Endothelial cell of umbilical vein (primary cell): ENCODE measurements at regions not wholly inside any gene's neighbourhood (a gene's known extent, or its start where the extent isn't known, plus 50 kb on each side); places are given as distances from the start of the nearest gene placed in this dataset.

Source experiments
- BruUV-seq: library from RNA; stranded (reverse); fragments of 400-500 nt; replicated peaks from 2 replicates; lab custom pipeline; 2021; lab: Mats Ljungman, UMichigan
- CTCF ChIA-PET: fragments of 300-600, 350-600 bp; sonication (Branson Sonifier 250); formaldehyde crosslinking; loops from one replicate; lab custom pipeline; 2021; ENCODE audit warnings: antibody characterized with exemption, inconsistent platforms; lab: Charles Lee
- POLR2A ChIA-PET: fragments of 300-600, 350-600 bp; sonication (Branson Sonifier 250); formaldehyde crosslinking; loops from one replicate; lab custom pipeline; 2021; ENCODE audit warnings: antibody characterized with exemption, inconsistent platforms; lab: Charles Lee
- DNase-seq: peaks from one replicate; pipeline ENCODE4 v3.0.0-alpha.2; 2011; ENCODE audit warnings: low read depth, low spot score
- FAIRE-seq: peaks from 2 replicates; lab custom pipeline; 2011; peaks lifted over from hg19 to GRCh38; lab: Jason Lieb, UNC
- H2AFZ ChIP-seq: 2 replicates; pipeline ENCODE4 v1.6.0; 2012; ENCODE audit warnings: low read depth, low read length, control low read depth, inconsistent platforms
- H3K27ac ChIP-seq: 2 replicates; pipeline ENCODE4 v1.5.1; 2011; ENCODE audit warnings: low read depth, mild to moderate bottlenecking, control low read depth, low read length, moderate library complexity; ENCODE audit not compliant: insufficient read depth
- H3K27me3 ChIP-seq, 2 experiments: 2 replicates each; pipeline versions ENCODE4 v1.6.0 to v1.6.1; 2011; ENCODE audit warnings: low read length in 2 of 2, mixed read lengths in 1 of 2; ENCODE audit not compliant: control insufficient read depth in 2 of 2, insufficient read depth in 2 of 2
- H3K36me3 ChIP-seq, 2 experiments: 2 replicates in 1 of 2; 3 replicates in 1 of 2; pipeline ENCODE4 v1.5.1; 2011; ENCODE audit warnings: low read length in 2 of 2, mild to moderate bottlenecking in 1 of 2, moderate library complexity in 1 of 2; ENCODE audit not compliant: control insufficient read depth in 2 of 2, insufficient read depth in 2 of 2; ENCODE audit errors: extremely low read depth in 1 of 2
- H3K4me1 ChIP-seq: 3 replicates; pipeline ENCODE4 v1.5.1; 2011; ENCODE audit warnings: mild to moderate bottlenecking, low read length; ENCODE audit not compliant: control insufficient read depth, insufficient read depth; ENCODE audit errors: extremely low read depth
- H3K4me2 ChIP-seq: 2 replicates; pipeline ENCODE4 v1.6.1; 2011; ENCODE audit warnings: low read length, control low read depth, mixed read lengths; ENCODE audit not compliant: insufficient read depth
- H3K4me3 ChIP-seq, 3 experiments: fragments of 200-600 bp in 1 of 3; sonication (generic), shearing (Covaris generic) in 1 of 3; replicated peaks in 1 of 3; 2 replicates each; pipeline ENCODE4 v1.5.1; 2011 to 2016; ENCODE audit warnings: control low read depth in 3 of 3, low read length in 3 of 3, mild to moderate bottlenecking in 2 of 3, inconsistent platforms in 1 of 3, low read depth in 1 of 3, moderate library complexity in 1 of 3; ENCODE audit not compliant: insufficient read depth in 1 of 3
- H3K79me2 ChIP-seq: 2 replicates; pipeline ENCODE4 v1.6.0; 2012; ENCODE audit warnings: low read length, inconsistent platforms; ENCODE audit not compliant: control insufficient read depth, insufficient read depth
- H3K9ac ChIP-seq: replicated peaks from 2 replicates; pipeline ENCODE3; 2011; ENCODE audit warnings: low read length, control low read depth; ENCODE audit not compliant: insufficient read depth; ENCODE audit errors: extremely low read depth
- H3K9me1 ChIP-seq: replicated peaks from 3 replicates; pipeline ENCODE4 v1.6.0; 2011; ENCODE audit warnings: mild to moderate bottlenecking, low read length; ENCODE audit not compliant: control insufficient read depth, insufficient read depth; ENCODE audit errors: extremely low read depth
- H3K9me3 ChIP-seq: replicated peaks from 2 replicates; pipeline ENCODE4 v1.5.1; 2012; ENCODE audit warnings: low read length, inconsistent platforms; ENCODE audit not compliant: control insufficient read depth, insufficient read depth
- H4K20me1 ChIP-seq: replicated peaks from 2 replicates; pipeline ENCODE3; 2011; ENCODE audit warnings: mild to moderate bottlenecking, low read length; ENCODE audit not compliant: control insufficient read depth, insufficient read depth; ENCODE audit errors: extremely low read depth
- FOS ChIP-seq: IDR thresholded peaks from 2 replicates; pipeline ENCODE4 v1.6.1; 2011; ENCODE audit warnings: mild to moderate bottlenecking, low read length, moderate library complexity, borderline replicate concordance; ENCODE audit not compliant: insufficient read depth
- JUN ChIP-seq: IDR thresholded peaks from 2 replicates; pipeline ENCODE4 v1.6.1; 2011; ENCODE audit warnings: borderline replicate concordance, low read depth; ENCODE audit not compliant: insufficient read length, insufficient read depth
- MAX ChIP-seq: IDR thresholded peaks from 2 replicates; pipeline ENCODE4 v1.6.1; 2011; ENCODE audit not compliant: insufficient read depth, insufficient read length
- MYC ChIP-seq: IDR thresholded peaks from one replicate; pipeline ENCODE4 v1.6.1; 2011; ENCODE audit warnings: mild to moderate bottlenecking, low read depth, low read length
- POLR2A ChIP-seq: IDR thresholded peaks from 2 replicates; pipeline ENCODE4 v1.6.1; 2012; ENCODE audit warnings: low read depth, mild to moderate bottlenecking, control low read depth, low read length
- POLR2AphosphoS5 ChIP-seq: IDR thresholded peaks from 2 replicates; pipeline ENCODE4 v1.6.1; 2012; ENCODE audit warnings: low read depth, mild to moderate bottlenecking, control low read depth, low read length, moderate library complexity; ENCODE audit not compliant: insufficient read depth
- dilution Hi-C: fragments of 300-500 bp; cut with MboI; formaldehyde crosslinking; loops from one replicate; pipeline ENCODE4 v1.15.0; 2019; ENCODE audit warnings: low sequenced_read_pairs; ENCODE audit not compliant: extremely low pct_ligation_motif_present
- intact Hi-C: fragments of 100-400 bp; cut with micrococcal nuclease; formaldehyde crosslinking; loops from one replicate; pipeline ENCODE4 v1.10.0; 2022

GRCh38 chr7:85829176-85829575, 642.3 kb upstream of the SEMA3D start:
- Histone ChIP-seq H3K79me2 (no peaks in the 10 kb centered on the region), H3K9me1 (no peaks in the 10 kb centered on the region), H3K27ac (no peak overlapping the region), H3K4me3 (no peak overlapping the region), H4K20me1 (no peaks in the 10 kb centered on the region), H3K36me3 (no peaks in the 10 kb centered on the region), H3K9ac (no peak overlapping the region), H2AFZ (no peak overlapping the region), H3K4me1 (no peaks in the 10 kb centered on the region), H3K9me3 (no peaks in the 10 kb centered on the region), H3K27me3 (no peaks in the 10 kb centered on the region), H3K4me2 (no peak overlapping the region)
- TF ChIP-seq POLR2A (no peak), JUN (no peak), POLR2AphosphoS5 (no peak), MAX (no peak)
- ChIA-PET POLR2A (no interaction called here), CTCF (interaction anchor here (0.7 to 3.2 kb wide), 18 partner anchors 8 to 1894 kb away, joined by 3 to 85 read pairs (median 8); partner anchors contain the start of gene SEMA3D)
- no peak for DNase-seq
- BruUV-seq: no TSS peak
- dilution Hi-C loops: no loop called here
- intact Hi-C loops: no loop called here
- FAIRE-seq: no peak

GRCh38 chr7:85828614-85829013, 641.8 kb upstream of the SEMA3D start:
- ChIA-PET CTCF (interaction anchor here (1.6 to 3.2 kb wide), 5 partner anchors 62 to 1893 kb away, joined by 5 to 85 read pairs (median 22); no protein-coding TSS in a partner anchor), POLR2A (no interaction called here)
- Histone ChIP-seq H3K9me3 (no peaks in the 10 kb centered on the region), H3K36me3 (no peaks in the 10 kb centered on the region), H3K4me2 (no peak overlapping the region), H3K79me2 (no peaks in the 10 kb centered on the region), H3K9ac (no peak overlapping the region), H4K20me1 (no peaks in the 10 kb centered on the region), H3K27ac (no peak overlapping the region), H3K27me3 (no peaks in the 10 kb centered on the region), H3K9me1 (no peaks in the 10 kb centered on the region), H2AFZ (no peak overlapping the region), H3K4me3 (no peak overlapping the region), H3K4me1 (no peaks in the 10 kb centered on the region)
- dilution Hi-C loops: no loop called here
- intact Hi-C loops: no loop called here
- DNase-seq (no peak), FAIRE-seq (no peak)
- TF ChIP-seq POLR2A (no peak), FOS (no peak), MYC (no peak)
- no TSS peak for BruUV-seq
